ENCODE measurements at regions not wholly inside any gene's neighbourhood (a gene's known extent, or its start where the extent isn't known, plus 50 kb on each side); places are given as distances from the start of the nearest gene placed in this dataset.
A peak's percentile ranks its signal among the peaks of the same experiment; 100 is the strongest.

- no peak for TF ChIP-seq CTCF (IDR thresholded peaks at IDR 0.05; ENCODE audit: borderline replicate concordance)
- no peaks in the 10 kb centered on the region for H3K4me1 ChIP-seq
These were observed 815.2 kb downstream of the QKI start for GRCh38 chr6:164229716-164230115.

GRCh38 chr6:164227952-164228522, 813.5 kb downstream of the QKI start:
- DNase-seq: no peak

More at GRCh38 chr6:164229716-164230115, 815.2 kb downstream of the QKI start:
- no peak for DNase-seq
- intact Hi-C loops (cut with micrococcal nuclease): no loop called here
- Histone ChIP-seq H3K27me3 (ENCODE audit: low read depth) (no peaks in the 10 kb centered on the region), H3K9me3 (replicated peaks) (peaks cover 7% of the 10 kb centered on the region), H3K36me3 (no peaks in the 10 kb centered on the region), H3K27ac (replicated peaks) (no peak overlapping the region), H3K4me3 (no peak overlapping the region)

DNA sequence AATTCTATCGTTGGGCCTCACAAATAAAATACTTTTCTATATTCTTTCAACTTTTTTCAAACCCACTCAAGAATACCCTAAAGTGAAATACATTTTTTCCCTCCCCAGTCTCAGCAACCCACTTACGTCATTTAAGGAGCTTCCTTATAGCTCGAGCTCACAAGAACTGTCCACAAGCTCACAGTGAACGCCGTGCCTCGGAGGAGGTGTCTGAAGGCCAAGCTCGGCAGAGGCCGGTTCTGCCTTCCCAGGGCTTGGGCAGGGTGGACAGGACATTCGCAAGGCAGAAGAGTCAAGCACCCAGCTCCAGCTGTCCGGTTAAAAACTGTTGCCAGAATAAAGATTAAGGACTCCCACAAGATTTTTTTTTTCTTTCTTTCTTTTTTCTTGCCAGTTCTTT, 802.3 kb downstream of the QKI start:
- Histone ChIP-seq H3K4me3 (peak overlapping the region; percentile 17), H3K27ac (replicated peaks) (no peak overlapping the region), H3K9me3 (replicated peaks) (peaks cover 8% of the 10 kb centered on the region), H3K36me3 (no peaks in the 10 kb centered on the region), H3K4me1 (no peaks in the 10 kb centered on the region), H3K27me3 (ENCODE audit: low read depth) (no peaks in the 10 kb centered on the region)
- TF ChIP-seq CTCF (IDR thresholded peaks at IDR 0.05; ENCODE audit: borderline replicate concordance): no peak
- DNase-seq: peak; percentile 25
- intact Hi-C loops (cut with micrococcal nuclease): no loop called here

More at GRCh38 chr6:164227952-164228522, 813.5 kb downstream of the QKI start:
- H3K4me1 ChIP-seq: no peaks in the 10 kb centered on the region
- H3K9me3 ChIP-seq (replicated peaks): no peaks in the 10 kb centered on the region
- no peak overlapping the region for H3K4me3 ChIP-seq
- TF ChIP-seq CTCF (IDR thresholded peaks at IDR 0.05; ENCODE audit: borderline replicate concordance): no peak
- no peaks in the 10 kb centered on the region for H3K36me3 ChIP-seq
- H3K27ac ChIP-seq (replicated peaks): no peak overlapping the region
- intact Hi-C loops (cut with micrococcal nuclease): no loop called here
- H3K27me3 ChIP-seq (ENCODE audit: low read depth): no peaks in the 10 kb centered on the region

DNA sequence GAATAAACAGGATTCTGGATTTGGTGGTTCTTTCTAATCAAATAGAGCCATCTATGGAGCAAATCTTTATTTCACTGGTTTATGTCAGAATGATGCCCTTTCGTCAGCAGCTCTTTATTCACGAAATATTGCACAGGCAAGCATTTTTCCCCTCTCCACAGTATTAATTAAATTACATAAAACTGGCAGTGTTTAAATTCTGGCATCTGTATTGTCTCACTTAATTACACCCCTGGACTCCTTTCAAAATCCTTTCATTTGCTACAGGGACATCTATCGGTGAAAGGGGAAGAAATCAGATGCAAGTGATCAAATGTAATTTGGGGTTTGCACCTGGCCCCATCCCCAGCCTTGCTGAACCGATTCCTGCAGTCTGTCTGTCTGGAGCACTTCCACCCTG, 801.9 kb downstream of the QKI start:
- Histone ChIP-seq H3K4me1 (no peaks in the 10 kb centered on the region), H3K27ac (replicated peaks) (no peak overlapping the region), H3K9me3 (replicated peaks) (peaks cover 8% of the 10 kb centered on the region), H3K27me3 (ENCODE audit: low read depth) (no peaks in the 10 kb centered on the region), H3K4me3 (peak overlapping the region; percentile 17), H3K36me3 (no peaks in the 10 kb centered on the region)
- no peak for DNase-seq
- intact Hi-C loops (cut with micrococcal nuclease): no loop called here
- TF ChIP-seq CTCF (IDR thresholded peaks at IDR 0.05; ENCODE audit: borderline replicate concordance): peak; percentile 12

GRCh38 chr6:164214066-164214465, 799.5 kb downstream of the QKI start:
- Histone ChIP-seq H3K27ac (replicated peaks) (no peak overlapping the region), H3K4me3 (no peak overlapping the region), H3K27me3 (ENCODE audit: low read depth) (no peaks in the 10 kb centered on the region), H3K4me1 (no peaks in the 10 kb centered on the region), H3K9me3 (replicated peaks) (peaks cover 8% of the 10 kb centered on the region), H3K36me3 (no peaks in the 10 kb centered on the region)
- no peak for TF ChIP-seq CTCF (IDR thresholded peaks at IDR 0.05; ENCODE audit: borderline replicate concordance)
- intact Hi-C loops (cut with micrococcal nuclease): no loop called here
- no peak for DNase-seq

Data from left ventricle myocardium inferior (tissue), 1 donor.